HEK293 (cell line): ENCODE measurements at regions not wholly inside any gene's neighbourhood (a gene's known extent, or its start where the extent isn't known, plus 50 kb on each side); places are given as distances from the start of the nearest gene placed in this dataset.

Experiments used
- CTCF ChIA-PET: fragments of 350-600 bp; formaldehyde crosslinking; extraction: SDS; loops from one replicate; lab custom pipeline; 2021; ENCODE audit warnings: antibody characterized with exemption; lab: Yijun Ruan, JAX
- POLR2A ChIA-PET: fragments of 300-600 bp; formaldehyde crosslinking; extraction: SDS; loops from one replicate; lab custom pipeline; 2020; ENCODE audit warnings: antibody characterized with exemption, inconsistent platforms; lab: Yijun Ruan, JAX
- H3K27ac ChIP-seq: fragments of 200-500 bp; sonication (Bioruptor generic); 2 replicates; pipeline ENCODE4 v1.5.1; 2014; ENCODE audit warnings: low read depth, low read length, control low read depth, inconsistent platforms; ENCODE audit errors: extremely low read depth
- H3K36me3 ChIP-seq, 2 experiments: fragments of 200-500 bp in 1 of 2; sonication (Bioruptor generic) in 1 of 2; 1 replicate in 1 of 2; 2 replicates in 1 of 2; pipeline ENCODE4 v1.5.1; 2014 to 2017; ENCODE audit warnings: inconsistent platforms in 2 of 2, low read length in 2 of 2; ENCODE audit not compliant: control insufficient read depth in 2 of 2, insufficient read depth in 1 of 2
- H3K4me1 ChIP-seq: fragments of 200-500 bp; sonication (Bioruptor generic); 2 replicates; pipeline ENCODE4 v1.5.1; 2014; ENCODE audit warnings: mild to moderate bottlenecking, low read length, inconsistent platforms; ENCODE audit not compliant: control insufficient read depth, insufficient read depth
- H3K4me3 ChIP-seq: 2 replicates; pipeline ENCODE4 v1.5.1; 2011; ENCODE audit warnings: low read depth, mild to moderate bottlenecking, control low read depth, low read length, moderate library complexity
- H3K9me3 ChIP-seq: fragments of 200-500 bp; sonication (Bioruptor generic); 2 replicates; pipeline ENCODE4 v1.5.1; 2014; ENCODE audit warnings: low read depth, low read length, inconsistent platforms; ENCODE audit not compliant: control insufficient read depth, insufficient read depth
- BCL11A ChIP-seq: fragments of 450-650 bp; formaldehyde crosslinking; IDR thresholded peaks from 2 replicates; pipeline ENCODE4 v1.5.1; 2016; ENCODE audit warnings: low read depth, missing biosample characterization, missing genetic modification characterization
- KLF10 ChIP-seq: fragments of 450-650 bp; IDR thresholded peaks from 2 replicates; pipeline ENCODE4 v1.5.1; 2018; ENCODE audit warnings: missing biosample characterization, mild to moderate bottlenecking, missing genetic modification characterization
- KLF16 ChIP-seq: fragments of 450-650 bp; formaldehyde crosslinking; IDR thresholded peaks from 2 replicates; pipeline ENCODE4 v1.5.1; 2017; ENCODE audit warnings: missing biosample characterization, missing genetic modification characterization
- MYNN ChIP-seq: fragments of 450-650 bp; formaldehyde crosslinking; IDR thresholded peaks from 2 replicates; pipeline ENCODE4 v1.5.1; 2016; ENCODE audit warnings: missing biosample characterization, missing genetic modification characterization, borderline replicate concordance
- MZF1 ChIP-seq: fragments of 450-650 bp; formaldehyde crosslinking; IDR thresholded peaks from 2 replicates; pipeline ENCODE4 v1.5.1; 2017; ENCODE audit warnings: missing biosample characterization, missing genetic modification characterization, borderline replicate concordance
- SALL2 ChIP-seq: fragments of 450-650 bp; formaldehyde crosslinking; IDR thresholded peaks from 2 replicates; pipeline ENCODE4 v1.5.0; 2017; ENCODE audit warnings: missing biosample characterization, mild to moderate bottlenecking, missing genetic modification characterization, borderline replicate concordance
- ZFP69B ChIP-seq: fragments of 450-650 bp; formaldehyde crosslinking; IDR thresholded peaks from 2 replicates; pipeline ENCODE4 v1.5.1; 2016; ENCODE audit warnings: missing biosample characterization, missing genetic modification characterization
- ZNF175 ChIP-seq: fragments of 450-650 bp; formaldehyde crosslinking; IDR thresholded peaks from 2 replicates; pipeline ENCODE4 v1.5.1; 2016; ENCODE audit warnings: missing biosample characterization, missing genetic modification characterization
- ZNF2 ChIP-seq: fragments of 450-650 bp; formaldehyde crosslinking; IDR thresholded peaks from 2 replicates; pipeline ENCODE4 v1.5.1; 2016; ENCODE audit warnings: missing biosample characterization, missing genetic modification characterization
- ZNF23 ChIP-seq: fragments of 450-650 bp; formaldehyde crosslinking; IDR thresholded peaks from 2 replicates; pipeline ENCODE4 v1.5.1; 2016; ENCODE audit warnings: missing biosample characterization, missing genetic modification characterization, borderline replicate concordance
- ZNF324 ChIP-seq: fragments of 450-650 bp; formaldehyde crosslinking; IDR thresholded peaks from 2 replicates; pipeline ENCODE4 v1.5.1; 2016; ENCODE audit warnings: missing biosample characterization, missing genetic modification characterization
- ZNF404 ChIP-seq: fragments of 450-650 bp; formaldehyde crosslinking; IDR thresholded peaks from 2 replicates; pipeline ENCODE4 v1.5.1; 2017; ENCODE audit warnings: missing biosample characterization, missing genetic modification characterization
- ZNF433 ChIP-seq: fragments of 450-650 bp; formaldehyde crosslinking; IDR thresholded peaks from 2 replicates; pipeline ENCODE4 v1.5.1; 2016; ENCODE audit warnings: missing biosample characterization, missing genetic modification characterization, low read depth
- ZNF624 ChIP-seq: fragments of 450-650 bp; formaldehyde crosslinking; IDR thresholded peaks from 2 replicates; pipeline ENCODE4 v1.5.1; 2017; ENCODE audit warnings: missing biosample characterization, missing genetic modification characterization
- ZSCAN16 ChIP-seq: fragments of 450-650 bp; formaldehyde crosslinking; IDR thresholded peaks from 2 replicates; pipeline ENCODE4 v1.5.1; 2016; ENCODE audit warnings: missing biosample characterization, missing genetic modification characterization
- ZXDB ChIP-seq: fragments of 450-650 bp; formaldehyde crosslinking; IDR thresholded peaks from 2 replicates; pipeline ENCODE4 v1.5.1; 2016; ENCODE audit warnings: missing biosample characterization, missing genetic modification characterization
- TF ChIP-seq, protein P1 (sequence below): fragments of 450-650 bp; formaldehyde crosslinking; IDR thresholded peaks from 2 replicates; pipeline ENCODE4 v1.5.1; 2016; ENCODE audit warnings: missing biosample characterization, missing genetic modification characterization
- TF ChIP-seq, protein P2 (sequence below): fragments of 450-650 bp; formaldehyde crosslinking; IDR thresholded peaks from 2 replicates; pipeline ENCODE4 v1.5.1; 2016; ENCODE audit warnings: missing biosample characterization, missing genetic modification characterization, borderline replicate concordance
- TF ChIP-seq, protein P3 (sequence below): fragments of 450-650 bp; formaldehyde crosslinking; conservative IDR thresholded peaks from 2 replicates; pipeline ENCODE4 v1.5.1; 2016; ENCODE audit warnings: low read depth, missing biosample characterization, missing genetic modification characterization
- TF ChIP-seq, protein P4 (sequence below): fragments of 450-650 bp; formaldehyde crosslinking; IDR thresholded peaks from 2 replicates; pipeline ENCODE4 v1.5.1; 2016; ENCODE audit warnings: missing biosample characterization, missing genetic modification characterization
- TF ChIP-seq, protein P5 (sequence below): fragments of 450-650 bp; formaldehyde crosslinking; IDR thresholded peaks from 2 replicates; pipeline ENCODE4 v1.5.1; 2016; ENCODE audit warnings: missing biosample characterization, missing genetic modification characterization
- TF ChIP-seq, protein P6 (sequence below): fragments of 450-650 bp; formaldehyde crosslinking; IDR thresholded peaks from 2 replicates; pipeline ENCODE4 v1.5.1; 2016; ENCODE audit warnings: missing biosample characterization, missing genetic modification characterization, low read depth

DNA sequence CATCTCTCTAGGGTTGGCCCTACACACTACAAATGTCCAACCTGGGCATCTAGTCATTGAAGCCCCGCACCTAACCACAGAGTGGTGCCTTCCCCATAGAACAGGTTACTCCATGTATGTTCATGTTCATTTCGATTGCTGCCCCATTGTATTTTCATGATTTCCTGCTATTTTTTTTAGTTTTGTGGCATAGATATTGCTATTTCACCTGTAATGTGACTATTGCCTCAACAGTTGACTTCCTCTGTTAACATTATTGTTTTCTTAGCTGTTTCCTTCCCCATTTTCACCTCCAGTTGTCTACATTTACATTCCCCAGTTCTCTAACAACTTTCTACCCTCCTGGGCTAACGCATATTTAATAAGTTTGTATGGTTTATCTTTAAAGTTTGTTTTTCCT lies 137.7 kb upstream of the RBMS3 start (continued):
- no peak for TF ChIP-seq ZNF2 (tag by site-specific recombination)

DNA sequence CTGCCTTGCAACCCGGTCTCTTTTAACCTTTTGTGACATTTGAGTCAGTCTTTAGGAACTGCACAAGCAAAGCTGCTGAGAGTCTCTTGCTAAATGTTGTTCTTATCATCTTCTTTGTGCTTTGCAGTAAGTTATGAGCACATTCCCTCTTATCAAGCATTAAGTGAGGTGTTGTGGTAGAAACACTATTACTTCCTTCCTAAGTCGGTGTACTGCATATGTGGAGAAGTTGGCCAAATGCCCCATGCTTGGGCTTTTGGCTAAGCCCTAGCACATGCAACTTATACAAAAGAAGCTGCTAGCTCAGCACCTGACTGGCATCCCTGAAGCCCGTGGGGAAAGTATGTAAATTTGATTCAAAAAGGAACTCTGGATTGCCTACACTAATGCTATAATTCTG lies 136.5 kb upstream of the RBMS3 start:
- no peaks in the 10 kb centered on the region for H3K4me1 ChIP-seq
- TF ChIP-seq MZF1 (no peak), ZSCAN16 (tag by site-specific recombination) (no peak)
- TF ChIP-seq, protein P1, sequence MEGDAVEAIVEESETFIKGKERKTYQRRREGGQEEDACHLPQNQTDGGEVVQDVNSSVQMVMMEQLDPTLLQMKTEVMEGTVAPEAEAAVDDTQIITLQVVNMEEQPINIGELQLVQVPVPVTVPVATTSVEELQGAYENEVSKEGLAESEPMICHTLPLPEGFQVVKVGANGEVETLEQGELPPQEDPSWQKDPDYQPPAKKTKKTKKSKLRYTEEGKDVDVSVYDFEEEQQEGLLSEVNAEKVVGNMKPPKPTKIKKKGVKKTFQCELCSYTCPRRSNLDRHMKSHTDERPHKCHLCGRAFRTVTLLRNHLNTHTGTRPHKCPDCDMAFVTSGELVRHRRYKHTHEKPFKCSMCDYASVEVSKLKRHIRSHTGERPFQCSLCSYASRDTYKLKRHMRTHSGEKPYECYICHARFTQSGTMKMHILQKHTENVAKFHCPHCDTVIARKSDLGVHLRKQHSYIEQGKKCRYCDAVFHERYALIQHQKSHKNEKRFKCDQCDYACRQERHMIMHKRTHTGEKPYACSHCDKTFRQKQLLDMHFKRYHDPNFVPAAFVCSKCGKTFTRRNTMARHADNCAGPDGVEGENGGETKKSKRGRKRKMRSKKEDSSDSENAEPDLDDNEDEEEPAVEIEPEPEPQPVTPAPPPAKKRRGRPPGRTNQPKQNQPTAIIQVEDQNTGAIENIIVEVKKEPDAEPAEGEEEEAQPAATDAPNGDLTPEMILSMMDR (tag by site-specific recombination), result no peak
- H3K9me3 ChIP-seq, result no peaks in the 10 kb centered on the region
- H3K4me3 ChIP-seq, result no peak overlapping the region
- H3K27ac ChIP-seq, result no peak overlapping the region
- H3K36me3 ChIP-seq, result no peaks in the 10 kb centered on the region
- ChIA-PET CTCF (interaction anchor here (0.7 to 1.2 kb wide), 4 partner anchors 226 to 598 kb away, joined by 3 to 4 read pairs (median 3); no protein-coding TSS in a partner anchor), POLR2A (no interaction called here)

DNA sequence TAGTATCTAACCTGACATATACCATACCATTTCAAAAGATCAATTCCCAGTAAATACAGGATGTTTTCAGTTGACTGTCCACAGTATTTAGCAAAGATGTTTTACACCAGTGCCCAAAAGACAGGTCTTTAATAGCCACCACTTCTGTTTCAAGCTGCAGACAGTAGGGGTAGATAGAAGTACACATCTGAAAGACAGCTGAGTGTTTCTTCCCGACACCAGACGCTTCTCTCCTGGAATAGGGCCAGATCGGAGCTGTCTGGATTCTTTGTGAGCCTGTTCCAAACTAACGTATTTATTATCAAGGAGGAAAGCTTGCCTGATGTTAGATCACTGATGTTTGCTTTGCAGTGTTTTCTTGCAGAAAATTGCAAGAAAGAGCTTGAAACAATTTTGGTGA lies 136.1 kb upstream of the RBMS3 start:
- ChIA-PET CTCF (interaction anchor here (0.7 to 1.2 kb wide), 7 partner anchors 135 to 597 kb away, joined by 3 to 4 read pairs (median 3); partner anchors contain the start of gene RBMS3), POLR2A (no interaction called here)
- TF ChIP-seq ZXDB (no peak), ZNF404 (tag by site-specific recombination) (no peak), KLF16 (tag by site-specific recombination) (no peak), ZNF23 (tag by site-specific recombination) (no peak), ZNF175 (tag by site-specific recombination) (no peak), ZNF324 (tag by site-specific recombination) (no peak), BCL11A (tag by site-specific recombination) (no peak), ZNF624 (tag by site-specific recombination) (no peak), ZFP69B (tag by site-specific recombination) (no peak), MYNN (tag by site-specific recombination) (no peak), KLF10 (tag by site-specific recombination) (no peak), ZNF433 (tag by site-specific recombination) (no peak), SALL2 (tag by site-specific recombination) (no peak)
- TF ChIP-seq, protein P2, sequence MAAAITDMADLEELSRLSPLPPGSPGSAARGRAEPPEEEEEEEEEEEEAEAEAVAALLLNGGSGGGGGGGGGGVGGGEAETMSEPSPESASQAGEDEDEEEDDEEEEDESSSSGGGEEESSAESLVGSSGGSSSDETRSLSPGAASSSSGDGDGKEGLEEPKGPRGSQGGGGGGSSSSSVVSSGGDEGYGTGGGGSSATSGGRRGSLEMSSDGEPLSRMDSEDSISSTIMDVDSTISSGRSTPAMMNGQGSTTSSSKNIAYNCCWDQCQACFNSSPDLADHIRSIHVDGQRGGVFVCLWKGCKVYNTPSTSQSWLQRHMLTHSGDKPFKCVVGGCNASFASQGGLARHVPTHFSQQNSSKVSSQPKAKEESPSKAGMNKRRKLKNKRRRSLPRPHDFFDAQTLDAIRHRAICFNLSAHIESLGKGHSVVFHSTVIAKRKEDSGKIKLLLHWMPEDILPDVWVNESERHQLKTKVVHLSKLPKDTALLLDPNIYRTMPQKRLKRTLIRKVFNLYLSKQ, result no peak
- TF ChIP-seq, protein P3, sequence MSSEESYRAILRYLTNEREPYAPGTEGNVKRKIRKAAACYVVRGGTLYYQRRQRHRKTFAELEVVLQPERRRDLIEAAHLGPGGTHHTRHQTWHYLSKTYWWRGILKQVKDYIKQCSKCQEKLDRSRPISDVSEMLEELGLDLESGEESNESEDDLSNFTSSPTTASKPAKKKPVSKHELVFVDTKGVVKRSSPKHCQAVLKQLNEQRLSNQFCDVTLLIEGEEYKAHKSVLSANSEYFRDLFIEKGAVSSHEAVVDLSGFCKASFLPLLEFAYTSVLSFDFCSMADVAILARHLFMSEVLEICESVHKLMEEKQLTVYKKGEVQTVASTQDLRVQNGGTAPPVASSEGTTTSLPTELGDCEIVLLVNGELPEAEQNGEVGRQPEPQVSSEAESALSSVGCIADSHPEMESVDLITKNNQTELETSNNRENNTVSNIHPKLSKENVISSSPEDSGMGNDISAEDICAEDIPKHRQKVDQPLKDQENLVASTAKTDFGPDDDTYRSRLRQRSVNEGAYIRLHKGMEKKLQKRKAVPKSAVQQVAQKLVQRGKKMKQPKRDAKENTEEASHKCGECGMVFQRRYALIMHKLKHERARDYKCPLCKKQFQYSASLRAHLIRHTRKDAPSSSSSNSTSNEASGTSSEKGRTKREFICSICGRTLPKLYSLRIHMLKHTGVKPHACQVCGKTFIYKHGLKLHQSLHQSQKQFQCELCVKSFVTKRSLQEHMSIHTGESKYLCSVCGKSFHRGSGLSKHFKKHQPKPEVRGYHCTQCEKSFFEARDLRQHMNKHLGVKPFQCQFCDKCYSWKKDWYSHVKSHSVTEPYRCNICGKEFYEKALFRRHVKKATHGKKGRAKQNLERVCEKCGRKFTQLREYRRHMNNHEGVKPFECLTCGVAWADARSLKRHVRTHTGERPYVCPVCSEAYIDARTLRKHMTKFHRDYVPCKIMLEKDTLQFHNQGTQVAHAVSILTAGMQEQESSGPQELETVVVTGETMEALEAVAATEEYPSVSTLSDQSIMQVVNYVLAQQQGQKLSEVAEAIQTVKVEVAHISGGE (tag by site-specific recombination), result no peak
- TF ChIP-seq, protein P4, sequence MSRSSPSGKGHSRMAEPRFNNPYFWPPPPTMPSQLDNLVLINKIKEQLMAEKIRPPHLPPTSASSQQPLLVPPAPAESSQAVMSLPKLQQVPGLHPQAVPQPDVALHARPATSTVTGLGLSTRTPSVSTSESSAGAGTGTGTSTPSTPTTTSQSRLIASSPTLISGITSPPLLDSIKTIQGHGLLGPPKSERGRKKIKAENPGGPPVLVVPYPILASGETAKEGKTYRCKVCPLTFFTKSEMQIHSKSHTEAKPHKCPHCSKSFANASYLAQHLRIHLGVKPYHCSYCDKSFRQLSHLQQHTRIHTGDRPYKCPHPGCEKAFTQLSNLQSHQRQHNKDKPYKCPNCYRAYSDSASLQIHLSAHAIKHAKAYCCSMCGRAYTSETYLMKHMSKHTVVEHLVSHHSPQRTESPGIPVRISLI (tag by site-specific recombination), result no peak
- TF ChIP-seq, protein P5, sequence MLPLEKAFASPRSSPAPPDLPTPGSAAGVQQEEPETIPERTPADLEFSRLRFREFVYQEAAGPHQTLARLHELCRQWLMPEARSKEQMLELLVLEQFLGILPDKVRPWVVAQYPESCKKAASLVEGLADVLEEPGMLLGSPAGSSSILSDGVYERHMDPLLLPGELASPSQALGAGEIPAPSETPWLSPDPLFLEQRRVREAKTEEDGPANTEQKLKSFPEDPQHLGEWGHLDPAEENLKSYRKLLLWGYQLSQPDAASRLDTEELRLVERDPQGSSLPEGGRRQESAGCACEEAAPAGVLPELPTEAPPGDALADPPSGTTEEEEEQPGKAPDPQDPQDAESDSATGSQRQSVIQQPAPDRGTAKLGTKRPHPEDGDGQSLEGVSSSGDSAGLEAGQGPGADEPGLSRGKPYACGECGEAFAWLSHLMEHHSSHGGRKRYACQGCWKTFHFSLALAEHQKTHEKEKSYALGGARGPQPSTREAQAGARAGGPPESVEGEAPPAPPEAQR (tag by site-specific recombination), result no peak
- TF ChIP-seq, protein P6, sequence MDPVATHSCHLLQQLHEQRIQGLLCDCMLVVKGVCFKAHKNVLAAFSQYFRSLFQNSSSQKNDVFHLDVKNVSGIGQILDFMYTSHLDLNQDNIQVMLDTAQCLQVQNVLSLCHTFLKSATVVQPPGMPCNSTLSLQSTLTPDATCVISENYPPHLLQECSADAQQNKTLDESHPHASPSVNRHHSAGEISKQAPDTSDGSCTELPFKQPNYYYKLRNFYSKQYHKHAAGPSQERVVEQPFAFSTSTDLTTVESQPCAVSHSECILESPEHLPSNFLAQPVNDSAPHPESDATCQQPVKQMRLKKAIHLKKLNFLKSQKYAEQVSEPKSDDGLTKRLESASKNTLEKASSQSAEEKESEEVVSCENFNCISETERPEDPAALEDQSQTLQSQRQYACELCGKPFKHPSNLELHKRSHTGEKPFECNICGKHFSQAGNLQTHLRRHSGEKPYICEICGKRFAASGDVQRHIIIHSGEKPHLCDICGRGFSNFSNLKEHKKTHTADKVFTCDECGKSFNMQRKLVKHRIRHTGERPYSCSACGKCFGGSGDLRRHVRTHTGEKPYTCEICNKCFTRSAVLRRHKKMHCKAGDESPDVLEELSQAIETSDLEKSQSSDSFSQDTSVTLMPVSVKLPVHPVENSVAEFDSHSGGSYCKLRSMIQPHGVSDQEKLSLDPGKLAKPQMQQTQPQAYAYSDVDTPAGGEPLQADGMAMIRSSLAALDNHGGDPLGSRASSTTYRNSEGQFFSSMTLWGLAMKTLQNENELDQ (tag by site-specific recombination), result no peak
- H3K9me3 ChIP-seq, result no peaks in the 10 kb centered on the region
- no peaks in the 10 kb centered on the region for H3K4me1 ChIP-seq
- H3K27ac ChIP-seq, result no peak overlapping the region
- H3K36me3 ChIP-seq, result no peaks in the 10 kb centered on the region
- no peak overlapping the region for H3K4me3 ChIP-seq
